ENCODE measurements at regions not wholly inside any gene's neighbourhood (a gene's known extent, or its start where the extent isn't known, plus 50 kb on each side); places are given as distances from the start of the nearest gene placed in this dataset.

GRCh38 chr9:26742828-26743476 is 149.7 kb downstream of the CAAP1 start:
- DNase-seq (ENCODE audit: extremely low read depth, low read depth), result no peak
- TF ChIP-seq CTCF (IDR thresholded peaks at IDR 0.05; ENCODE audit: low read depth, low read length), result no peak

GRCh38 chr9:26735160-26735559 is 157.4 kb downstream of the CAAP1 start:
- TF ChIP-seq CTCF (IDR thresholded peaks at IDR 0.05; ENCODE audit: low read depth, low read length), result no peak
- no peak for DNase-seq (ENCODE audit: extremely low read depth, low read depth)

- no peak for DNase-seq (ENCODE audit: extremely low read depth, low read depth)
- TF ChIP-seq CTCF (IDR thresholded peaks at IDR 0.05; ENCODE audit: low read depth, low read length), result no peak
These were observed 163.4 kb downstream of the CAAP1 start for GRCh38 chr9:26729187-26729586.

GRCh38 chr9:26727471-26727870 is 165.1 kb downstream of the CAAP1 start:
- no peak for TF ChIP-seq CTCF (IDR thresholded peaks at IDR 0.05; ENCODE audit: low read depth, low read length)
- DNase-seq (ENCODE audit: extremely low read depth, low read depth), result no peak

GRCh38 chr9:26725573-26725972 is 167.0 kb downstream of the CAAP1 start:
- DNase-seq (ENCODE audit: extremely low read depth, low read depth), result no peak

GRCh38 chr9:26723486-26723885 is 169.1 kb downstream of the CAAP1 start:
- TF ChIP-seq CTCF (IDR thresholded peaks at IDR 0.05; ENCODE audit: low read depth, low read length), result peak; percentile 46
- DNase-seq (ENCODE audit: extremely low read depth, low read depth), result no peak

More at GRCh38 chr9:26725573-26725972, 167.0 kb downstream of the CAAP1 start:
- no peak for TF ChIP-seq CTCF (IDR thresholded peaks at IDR 0.05; ENCODE audit: low read depth, low read length)

- DNase-seq (ENCODE audit: extremely low read depth, low read depth), result no peak
- TF ChIP-seq CTCF (IDR thresholded peaks at IDR 0.05; ENCODE audit: low read depth, low read length), result no peak
These were observed 169.8 kb downstream of the CAAP1 start for GRCh38 chr9:26722755-26723154.

Measured in AG09319 (cell line).